ENCODE measurements at regions not wholly inside any gene's neighbourhood (a gene's known extent, or its start where the extent isn't known, plus 50 kb on each side); places are given as distances from the start of the nearest gene placed in this dataset.

DNA sequence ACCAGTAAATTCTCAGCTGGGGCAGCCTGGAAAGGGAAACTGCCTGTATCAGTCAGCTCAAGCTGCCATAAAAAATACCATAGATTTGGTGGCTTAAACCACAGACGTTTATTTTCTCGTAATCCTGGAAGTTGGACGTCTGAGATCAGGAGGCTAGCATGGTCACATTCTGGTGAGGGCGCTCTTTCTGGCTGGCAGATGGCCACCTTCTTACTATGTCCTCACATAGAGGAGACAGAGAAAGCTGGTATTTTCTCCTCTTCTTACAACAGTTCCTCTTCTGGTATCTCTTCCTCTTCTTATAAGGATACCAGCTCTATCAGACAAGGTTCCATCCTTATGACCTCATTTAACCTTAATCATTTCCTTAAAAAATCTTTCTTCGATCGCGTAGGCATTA, 50.5 kb upstream of the RFX3 start:
- TF ChIP-seq, protein P1, sequence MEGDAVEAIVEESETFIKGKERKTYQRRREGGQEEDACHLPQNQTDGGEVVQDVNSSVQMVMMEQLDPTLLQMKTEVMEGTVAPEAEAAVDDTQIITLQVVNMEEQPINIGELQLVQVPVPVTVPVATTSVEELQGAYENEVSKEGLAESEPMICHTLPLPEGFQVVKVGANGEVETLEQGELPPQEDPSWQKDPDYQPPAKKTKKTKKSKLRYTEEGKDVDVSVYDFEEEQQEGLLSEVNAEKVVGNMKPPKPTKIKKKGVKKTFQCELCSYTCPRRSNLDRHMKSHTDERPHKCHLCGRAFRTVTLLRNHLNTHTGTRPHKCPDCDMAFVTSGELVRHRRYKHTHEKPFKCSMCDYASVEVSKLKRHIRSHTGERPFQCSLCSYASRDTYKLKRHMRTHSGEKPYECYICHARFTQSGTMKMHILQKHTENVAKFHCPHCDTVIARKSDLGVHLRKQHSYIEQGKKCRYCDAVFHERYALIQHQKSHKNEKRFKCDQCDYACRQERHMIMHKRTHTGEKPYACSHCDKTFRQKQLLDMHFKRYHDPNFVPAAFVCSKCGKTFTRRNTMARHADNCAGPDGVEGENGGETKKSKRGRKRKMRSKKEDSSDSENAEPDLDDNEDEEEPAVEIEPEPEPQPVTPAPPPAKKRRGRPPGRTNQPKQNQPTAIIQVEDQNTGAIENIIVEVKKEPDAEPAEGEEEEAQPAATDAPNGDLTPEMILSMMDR (IDR thresholded peaks at IDR 0.05; ENCODE audit: low read depth, low read length): no peak
- TF ChIP-seq EZH2phosphoT487 (IDR thresholded peaks at IDR 0.05; ENCODE audit: low read depth): no peak
- peaks cover 12% of the 10 kb centered on the region for H3K4me1 ChIP-seq (ENCODE audit: low read length)
- H3K9ac ChIP-seq (ENCODE audit: low read length): no peak overlapping the region
- H2AFZ ChIP-seq (ENCODE audit: low read depth, low read length): no peak overlapping the region
- no peaks in the 10 kb centered on the region for H3K79me2 ChIP-seq (ENCODE audit: low read length)
- no peaks in the 10 kb centered on the region for H4K20me1 ChIP-seq (ENCODE audit: insufficient read depth, low read length)
- peaks cover under 1% of the 10 kb centered on the region; the same call in 1 of the 2 replicates for H3K9me3 ChIP-seq (ENCODE audit: insufficient read depth, low read length)
- peak overlapping the region; percentile 33 for H3K4me2 ChIP-seq (ENCODE audit: low read length)
- H3K27me3 ChIP-seq (ENCODE audit: low read depth, low read length): no peaks in the 10 kb centered on the region
- H3K4me3 ChIP-seq (ENCODE audit: low read length): no peak overlapping the region
- H3K36me3 ChIP-seq (replicated peaks; ENCODE audit: low read depth, low read length): no peaks in the 10 kb centered on the region
- no peak overlapping the region for H3K27ac ChIP-seq (ENCODE audit: low read length)

DNA sequence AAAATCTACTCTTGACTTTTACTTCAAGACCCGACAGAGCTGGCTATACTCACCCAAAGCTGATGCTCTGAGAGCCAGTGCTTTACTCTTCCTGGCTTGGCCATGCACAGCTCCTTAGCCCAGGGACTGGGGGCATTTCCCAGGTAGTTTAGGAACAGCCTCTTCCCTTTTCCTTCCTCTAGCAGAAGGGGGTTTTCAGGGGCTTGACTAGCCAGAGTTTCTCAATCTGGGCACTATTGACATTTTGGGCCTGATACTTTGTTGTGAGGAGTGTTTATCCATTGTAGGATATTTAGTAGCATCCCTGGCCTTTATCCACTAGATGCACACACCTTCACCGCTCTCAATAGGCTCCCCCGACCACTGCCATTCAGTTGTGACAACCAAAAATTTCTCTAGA, 50.0 kb upstream of the RFX3 start:
- H3K4me2 ChIP-seq (ENCODE audit: low read length): peak overlapping the region; percentile 33; the same call in 1 of the 2 replicates
- TF ChIP-seq, protein P1 (IDR thresholded peaks at IDR 0.05; ENCODE audit: low read depth, low read length): no peak
- TF ChIP-seq EZH2phosphoT487 (IDR thresholded peaks at IDR 0.05; ENCODE audit: low read depth): no peak
- no peak overlapping the region for H3K27ac ChIP-seq (ENCODE audit: low read length)
- H3K9ac ChIP-seq (ENCODE audit: low read length): no peak overlapping the region
- H4K20me1 ChIP-seq (ENCODE audit: insufficient read depth, low read length): no peaks in the 10 kb centered on the region
- H3K9me3 ChIP-seq (ENCODE audit: insufficient read depth, low read length): no peaks in the 10 kb centered on the region; the same call in 1 of the 2 replicates
- no peak overlapping the region for H3K4me3 ChIP-seq (ENCODE audit: low read length)
- H3K27me3 ChIP-seq (ENCODE audit: low read depth, low read length): no peaks in the 10 kb centered on the region
- no peaks in the 10 kb centered on the region for H3K36me3 ChIP-seq (replicated peaks; ENCODE audit: low read depth, low read length)
- H3K4me1 ChIP-seq (ENCODE audit: low read length): peaks cover 12% of the 10 kb centered on the region
- no peak overlapping the region for H2AFZ ChIP-seq (ENCODE audit: low read depth, low read length)
- no peaks in the 10 kb centered on the region for H3K79me2 ChIP-seq (ENCODE audit: low read length)
